Endothelial cell of umbilical vein (primary cell): ENCODE measurements at regions not wholly inside any gene's neighbourhood (a gene's known extent, or its start where the extent isn't known, plus 50 kb on each side); places are given as distances from the start of the nearest gene placed in this dataset.

Experiments used
- BruUV-seq: library from RNA; stranded (reverse); fragments of 400-500 nt; replicated peaks from 2 replicates; lab custom pipeline; 2021; lab: Mats Ljungman, UMichigan
- CTCF ChIA-PET: fragments of 300-600, 350-600 bp; sonication (Branson Sonifier 250); formaldehyde crosslinking; loops from one replicate; lab custom pipeline; 2021; ENCODE audit warnings: antibody characterized with exemption, inconsistent platforms; lab: Charles Lee
- POLR2A ChIA-PET: fragments of 300-600, 350-600 bp; sonication (Branson Sonifier 250); formaldehyde crosslinking; loops from one replicate; lab custom pipeline; 2021; ENCODE audit warnings: antibody characterized with exemption, inconsistent platforms; lab: Charles Lee
- DNase-seq: peaks from one replicate; pipeline ENCODE4 v3.0.0-alpha.2; 2011; ENCODE audit warnings: low read depth, low spot score
- FAIRE-seq: peaks from 2 replicates; lab custom pipeline; 2011; peaks lifted over from hg19 to GRCh38; lab: Jason Lieb, UNC
- H2AFZ ChIP-seq: 2 replicates; pipeline ENCODE4 v1.6.0; 2012; ENCODE audit warnings: low read depth, low read length, control low read depth, inconsistent platforms
- H3K27ac ChIP-seq: 2 replicates; pipeline ENCODE4 v1.5.1; 2011; ENCODE audit warnings: low read depth, mild to moderate bottlenecking, control low read depth, low read length, moderate library complexity; ENCODE audit not compliant: insufficient read depth
- H3K27me3 ChIP-seq, 2 experiments: 2 replicates each; pipeline versions ENCODE4 v1.6.0 to v1.6.1; 2011; ENCODE audit warnings: low read length in 2 of 2, mixed read lengths in 1 of 2; ENCODE audit not compliant: control insufficient read depth in 2 of 2, insufficient read depth in 2 of 2
- H3K36me3 ChIP-seq, 2 experiments: 2 replicates in 1 of 2; 3 replicates in 1 of 2; pipeline ENCODE4 v1.5.1; 2011; ENCODE audit warnings: low read length in 2 of 2, mild to moderate bottlenecking in 1 of 2, moderate library complexity in 1 of 2; ENCODE audit not compliant: control insufficient read depth in 2 of 2, insufficient read depth in 2 of 2; ENCODE audit errors: extremely low read depth in 1 of 2
- H3K4me1 ChIP-seq: 3 replicates; pipeline ENCODE4 v1.5.1; 2011; ENCODE audit warnings: mild to moderate bottlenecking, low read length; ENCODE audit not compliant: control insufficient read depth, insufficient read depth; ENCODE audit errors: extremely low read depth
- H3K4me2 ChIP-seq: 2 replicates; pipeline ENCODE4 v1.6.1; 2011; ENCODE audit warnings: low read length, control low read depth, mixed read lengths; ENCODE audit not compliant: insufficient read depth
- H3K4me3 ChIP-seq, 3 experiments: fragments of 200-600 bp in 1 of 3; sonication (generic), shearing (Covaris generic) in 1 of 3; replicated peaks in 1 of 3; 2 replicates each; pipeline ENCODE4 v1.5.1; 2011 to 2016; ENCODE audit warnings: control low read depth in 3 of 3, low read length in 3 of 3, mild to moderate bottlenecking in 2 of 3, inconsistent platforms in 1 of 3, low read depth in 1 of 3, moderate library complexity in 1 of 3; ENCODE audit not compliant: insufficient read depth in 1 of 3
- H3K79me2 ChIP-seq: 2 replicates; pipeline ENCODE4 v1.6.0; 2012; ENCODE audit warnings: low read length, inconsistent platforms; ENCODE audit not compliant: control insufficient read depth, insufficient read depth
- H3K9ac ChIP-seq: replicated peaks from 2 replicates; pipeline ENCODE3; 2011; ENCODE audit warnings: low read length, control low read depth; ENCODE audit not compliant: insufficient read depth; ENCODE audit errors: extremely low read depth
- H3K9me1 ChIP-seq: replicated peaks from 3 replicates; pipeline ENCODE4 v1.6.0; 2011; ENCODE audit warnings: mild to moderate bottlenecking, low read length; ENCODE audit not compliant: control insufficient read depth, insufficient read depth; ENCODE audit errors: extremely low read depth
- H3K9me3 ChIP-seq: replicated peaks from 2 replicates; pipeline ENCODE4 v1.5.1; 2012; ENCODE audit warnings: low read length, inconsistent platforms; ENCODE audit not compliant: control insufficient read depth, insufficient read depth
- H4K20me1 ChIP-seq: replicated peaks from 2 replicates; pipeline ENCODE3; 2011; ENCODE audit warnings: mild to moderate bottlenecking, low read length; ENCODE audit not compliant: control insufficient read depth, insufficient read depth; ENCODE audit errors: extremely low read depth
- EZH2 ChIP-seq: IDR thresholded peaks from 2 replicates; pipeline ENCODE4 v1.6.1; 2012; ENCODE audit warnings: borderline replicate concordance, low read depth, mild to moderate bottlenecking, moderate library complexity, low read length, inconsistent platforms; ENCODE audit not compliant: severe bottlenecking
- FOS ChIP-seq: IDR thresholded peaks from 2 replicates; pipeline ENCODE4 v1.6.1; 2011; ENCODE audit warnings: mild to moderate bottlenecking, low read length, moderate library complexity, borderline replicate concordance; ENCODE audit not compliant: insufficient read depth
- GATA2 ChIP-seq: IDR thresholded peaks from 2 replicates; pipeline ENCODE4 v1.7.0; 2011; ENCODE audit warnings: low read depth, mild to moderate bottlenecking, moderate library complexity, mixed read lengths, low read length; ENCODE audit not compliant: insufficient read length, insufficient read depth
- JUN ChIP-seq: IDR thresholded peaks from 2 replicates; pipeline ENCODE4 v1.6.1; 2011; ENCODE audit warnings: borderline replicate concordance, low read depth; ENCODE audit not compliant: insufficient read length, insufficient read depth
- MYC ChIP-seq: IDR thresholded peaks from one replicate; pipeline ENCODE4 v1.6.1; 2011; ENCODE audit warnings: mild to moderate bottlenecking, low read depth, low read length
- POLR2A ChIP-seq: IDR thresholded peaks from 2 replicates; pipeline ENCODE4 v1.6.1; 2012; ENCODE audit warnings: low read depth, mild to moderate bottlenecking, control low read depth, low read length
- POLR2AphosphoS5 ChIP-seq: IDR thresholded peaks from 2 replicates; pipeline ENCODE4 v1.6.1; 2012; ENCODE audit warnings: low read depth, mild to moderate bottlenecking, control low read depth, low read length, moderate library complexity; ENCODE audit not compliant: insufficient read depth
- dilution Hi-C: fragments of 300-500 bp; cut with MboI; formaldehyde crosslinking; loops from one replicate; pipeline ENCODE4 v1.15.0; 2019; ENCODE audit warnings: low sequenced_read_pairs; ENCODE audit not compliant: extremely low pct_ligation_motif_present
- intact Hi-C: fragments of 100-400 bp; cut with micrococcal nuclease; formaldehyde crosslinking; loops from one replicate; pipeline ENCODE4 v1.10.0; 2022
- TF ChIP-seq, protein P1 (sequence below), 2 donors: IDR thresholded peaks; 1 replicate in 1 of 2; 2 replicates in 1 of 2; pipeline ENCODE4 v1.5.1; 2011; ENCODE audit warnings: low read length in 2 of 2, mild to moderate bottlenecking in 2 of 2, moderate library complexity in 2 of 2, control low read depth in 1 of 2, inconsistent platforms in 1 of 2, low read depth in 1 of 2; ENCODE audit not compliant: insufficient read depth in 1 of 2; ENCODE audit errors: extremely low read depth in 1 of 2
- TF ChIP-seq, protein P2 (sequence below): IDR thresholded peaks from 2 replicates; pipeline ENCODE4 v1.6.1; 2011; ENCODE audit not compliant: insufficient read depth, insufficient read length

DNA sequence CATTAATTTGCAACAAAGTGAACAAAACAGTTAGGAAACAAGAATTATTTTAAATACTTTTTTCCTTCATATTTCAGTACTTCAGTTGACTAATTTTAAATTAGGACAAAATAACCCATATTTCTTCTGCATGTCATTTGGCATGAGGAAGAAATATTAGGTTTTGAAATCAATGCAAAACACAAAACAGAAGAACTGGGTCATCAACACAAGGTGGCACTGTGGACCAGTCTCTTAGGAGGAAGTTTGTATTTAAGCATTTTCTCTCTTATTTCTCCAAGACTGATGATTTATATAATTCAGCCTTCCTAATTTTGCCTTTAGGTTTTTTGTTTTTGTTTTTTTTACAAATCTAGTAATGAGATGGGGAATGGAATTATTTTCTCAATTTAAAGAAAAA is 352.8 kb upstream of the KCNH7 start:
- dilution Hi-C loops: no loop called here
- Histone ChIP-seq H3K79me2 (no peaks in the 10 kb centered on the region), H4K20me1 (no peaks in the 10 kb centered on the region), H3K36me3 (no peaks in the 10 kb centered on the region), H2AFZ (no peak overlapping the region), H3K27ac (no peak overlapping the region), H3K4me3 (no peak overlapping the region), H3K9me3 (no peaks in the 10 kb centered on the region), H3K4me2 (no peak overlapping the region), H3K4me1 (peaks cover 19% of the 10 kb centered on the region), H3K27me3 (no peaks in the 10 kb centered on the region), H3K9me1 (no peaks in the 10 kb centered on the region), H3K9ac (no peak overlapping the region)
- ChIA-PET CTCF (interaction anchor here (0.6 to 4.0 kb wide), 29 partner anchors 9 to 1408 kb away, joined by 3 to 56 read pairs (median 5); no protein-coding TSS in a partner anchor), POLR2A (no interaction called here)
- intact Hi-C loops: loop anchor here (1.0 to 5.0 kb wide), 7 partner anchors 149 to 1304 kb away; partner anchors contain the start of gene FIGN
- peak; percentile 77 for FAIRE-seq
- BruUV-seq: no TSS peak
- peak; percentile 64 for DNase-seq
- TF ChIP-seq, protein P1, sequence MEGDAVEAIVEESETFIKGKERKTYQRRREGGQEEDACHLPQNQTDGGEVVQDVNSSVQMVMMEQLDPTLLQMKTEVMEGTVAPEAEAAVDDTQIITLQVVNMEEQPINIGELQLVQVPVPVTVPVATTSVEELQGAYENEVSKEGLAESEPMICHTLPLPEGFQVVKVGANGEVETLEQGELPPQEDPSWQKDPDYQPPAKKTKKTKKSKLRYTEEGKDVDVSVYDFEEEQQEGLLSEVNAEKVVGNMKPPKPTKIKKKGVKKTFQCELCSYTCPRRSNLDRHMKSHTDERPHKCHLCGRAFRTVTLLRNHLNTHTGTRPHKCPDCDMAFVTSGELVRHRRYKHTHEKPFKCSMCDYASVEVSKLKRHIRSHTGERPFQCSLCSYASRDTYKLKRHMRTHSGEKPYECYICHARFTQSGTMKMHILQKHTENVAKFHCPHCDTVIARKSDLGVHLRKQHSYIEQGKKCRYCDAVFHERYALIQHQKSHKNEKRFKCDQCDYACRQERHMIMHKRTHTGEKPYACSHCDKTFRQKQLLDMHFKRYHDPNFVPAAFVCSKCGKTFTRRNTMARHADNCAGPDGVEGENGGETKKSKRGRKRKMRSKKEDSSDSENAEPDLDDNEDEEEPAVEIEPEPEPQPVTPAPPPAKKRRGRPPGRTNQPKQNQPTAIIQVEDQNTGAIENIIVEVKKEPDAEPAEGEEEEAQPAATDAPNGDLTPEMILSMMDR (IDR thresholded peaks at IDR 0.05; ENCODE audit: extremely low read depth in 1 of 2, insufficient read depth in 1 of 2, low read depth in 1 of 2, low read length in 2 of 2): peak; percentile 45 to 47
- TF ChIP-seq FOS: no peak

DNA sequence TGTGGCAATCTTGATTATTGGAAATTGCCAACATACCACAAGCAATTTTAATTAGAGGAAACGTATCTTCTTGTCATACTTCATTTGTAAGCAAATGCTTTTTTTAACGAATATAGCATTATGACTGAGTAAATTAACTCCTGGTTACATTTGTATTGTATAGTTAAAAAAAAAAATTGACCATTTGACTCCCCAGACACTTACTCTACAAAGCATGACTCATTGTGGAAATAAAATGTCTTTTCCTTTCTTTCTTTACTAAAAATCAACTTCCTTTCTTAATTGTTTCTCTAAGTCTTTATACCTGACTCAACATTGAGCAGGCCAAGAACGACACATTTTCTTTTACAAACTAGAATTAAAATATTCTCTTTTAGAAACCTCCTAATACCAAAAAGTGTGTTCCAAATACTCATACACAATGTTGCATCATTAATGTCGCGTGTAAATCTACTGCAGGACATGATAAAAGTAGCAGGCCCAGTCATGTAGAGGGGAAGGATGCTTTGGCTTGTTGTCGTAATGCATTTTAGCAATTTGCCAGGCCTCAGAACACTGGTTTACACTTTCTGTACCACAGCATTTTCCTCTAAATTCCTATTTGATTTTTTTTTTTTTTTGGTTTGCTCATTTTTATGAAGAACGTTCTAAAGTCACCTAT is 349.6 kb upstream of the KCNH7 start:
- Histone ChIP-seq H3K9me3 (no peaks in the 10 kb centered on the region), H3K27me3 (no peaks in the 10 kb centered on the region), H3K4me2 (peak overlapping the region; percentile 74), H3K27ac (peak overlapping the region; percentile 29), H2AFZ (peak overlapping the region; percentile 53), H3K9ac (peak overlapping the region; percentile 22), H4K20me1 (no peaks in the 10 kb centered on the region), H3K9me1 (no peaks in the 10 kb centered on the region), H3K4me3 (peak overlapping the region in 1 of 3 experiments; percentile 8), H3K4me1 (peaks cover 19% of the 10 kb centered on the region), H3K79me2 (no peaks in the 10 kb centered on the region), H3K36me3 (no peaks in the 10 kb centered on the region)
- intact Hi-C loops (loop anchor here (1.0 kb wide), 1 partner anchor 30 kb away; no protein-coding TSS in a partner anchor), dilution Hi-C loops (no loop called here)
- DNase-seq (peak; percentile 79), FAIRE-seq (peak; percentile 59)
- no TSS peak for BruUV-seq
- CTCF ChIA-PET: interaction anchor here (0.9 to 3.8 kb wide), 5 partner anchors 29 to 1350 kb away, joined by 3 to 43 read pairs (median 3); no protein-coding TSS in a partner anchor
- TF ChIP-seq FOS (peak; percentile 79), MYC (no peak), GATA2 (no peak), POLR2AphosphoS5 (no peak), JUN (peak; percentile 67), EZH2 (no peak), POLR2A (no peak)
- TF ChIP-seq, protein P1 (IDR thresholded peaks at IDR 0.05; ENCODE audit: extremely low read depth in 1 of 2, insufficient read depth in 1 of 2, low read depth in 1 of 2, low read length in 2 of 2): no peak
- TF ChIP-seq, protein P2, sequence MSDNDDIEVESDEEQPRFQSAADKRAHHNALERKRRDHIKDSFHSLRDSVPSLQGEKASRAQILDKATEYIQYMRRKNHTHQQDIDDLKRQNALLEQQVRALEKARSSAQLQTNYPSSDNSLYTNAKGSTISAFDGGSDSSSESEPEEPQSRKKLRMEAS: no peak
- POLR2A ChIA-PET: no interaction called here
